Thyroid gland (tissue), 4 donors: ENCODE measurements at regions not wholly inside any gene's neighbourhood (a gene's known extent, or its start where the extent isn't known, plus 50 kb on each side); places are given as distances from the start of the nearest gene placed in this dataset.

Experiments used
- CTCF ChIP-seq, 6 experiments: fragments of 200-600 bp in 3 of 6; fragments of 450-650 bp in 3 of 6; sonication (generic) in 3 of 6; IDR thresholded peaks; one replicate each; pipeline ENCODE4 v1.5.1; 2016 to 2019; ENCODE audit warnings: antibody characterized with exemption in 6 of 6, mild to moderate bottlenecking in 2 of 6, inconsistent platforms in 1 of 6, moderate library complexity in 1 of 6
- POLR2A ChIP-seq, 2 donors: fragments of 450-650 bp; IDR thresholded peaks; one replicate each; pipeline ENCODE4 v1.6.1; 2017; ENCODE audit warnings: antibody characterized with exemption in 2 of 2, mild to moderate bottlenecking in 2 of 2, moderate library complexity in 1 of 2

GRCh38 chr3:74059301-74059922 is 434.7 kb upstream of the PDZRN3 start:
- TF ChIP-seq CTCF (IDR thresholded peaks at IDR 0.05) (no peak), POLR2A (IDR thresholded peaks at IDR 0.05) (no peak)
